Panc1 (cell line): ENCODE measurements at regions not wholly inside any gene's neighbourhood (a gene's known extent, or its start where the extent isn't known, plus 50 kb on each side); places are given as distances from the start of the nearest gene placed in this dataset.

Experiments
- CTCF ChIP-seq: fragments of 450-650 bp; IDR thresholded peaks from 2 replicates; pipeline ENCODE4 v1.5.1; 2017; ENCODE audit warnings: mild to moderate bottlenecking
- REST ChIP-seq, 2 experiments: IDR thresholded peaks; 2 replicates each; pipeline ENCODE4 v1.6.1; 2011 to 2012; ENCODE audit warnings: low read depth in 2 of 2, control low read depth in 1 of 2, low read length in 1 of 2, mild to moderate bottlenecking in 1 of 2, moderate library complexity in 1 of 2; ENCODE audit not compliant: insufficient read depth in 1 of 2

GRCh38 chr3:118557513-118557912 lies 477.1 kb downstream of the IGSF11 start:
- no peak for TF ChIP-seq REST (IDR thresholded peaks at IDR 0.05; ENCODE audit: insufficient read depth in 1 of 2, low read depth in 2 of 2, low read length in 1 of 2)
- no peak for TF ChIP-seq CTCF
